AG10803 (cell line): ENCODE measurements at regions not wholly inside any gene's neighbourhood (a gene's known extent, or its start where the extent isn't known, plus 50 kb on each side); places are given as distances from the start of the nearest gene placed in this dataset.
"Not testable (repeated sequence)": the region's sequence is repeated elsewhere in the genome, so short reads cannot be mapped to it uniquely, and the experiment has no call there.

Source experiments
- DNase-seq: peaks from one replicate; pipeline ENCODE4 v3.0.0; 2010; ENCODE audit warnings: low read depth
- H3K4me3 ChIP-seq: 2 replicates; pipeline ENCODE4 v1.5.1; 2011; ENCODE audit warnings: mild to moderate bottlenecking, low read length, control low read depth
- TF ChIP-seq, protein P1 (sequence below): conservative IDR thresholded peaks from 2 replicates; pipeline ENCODE4 v1.5.1; 2011; ENCODE audit warnings: mild to moderate bottlenecking, low read length, control low read depth, inconsistent platforms

DNA sequence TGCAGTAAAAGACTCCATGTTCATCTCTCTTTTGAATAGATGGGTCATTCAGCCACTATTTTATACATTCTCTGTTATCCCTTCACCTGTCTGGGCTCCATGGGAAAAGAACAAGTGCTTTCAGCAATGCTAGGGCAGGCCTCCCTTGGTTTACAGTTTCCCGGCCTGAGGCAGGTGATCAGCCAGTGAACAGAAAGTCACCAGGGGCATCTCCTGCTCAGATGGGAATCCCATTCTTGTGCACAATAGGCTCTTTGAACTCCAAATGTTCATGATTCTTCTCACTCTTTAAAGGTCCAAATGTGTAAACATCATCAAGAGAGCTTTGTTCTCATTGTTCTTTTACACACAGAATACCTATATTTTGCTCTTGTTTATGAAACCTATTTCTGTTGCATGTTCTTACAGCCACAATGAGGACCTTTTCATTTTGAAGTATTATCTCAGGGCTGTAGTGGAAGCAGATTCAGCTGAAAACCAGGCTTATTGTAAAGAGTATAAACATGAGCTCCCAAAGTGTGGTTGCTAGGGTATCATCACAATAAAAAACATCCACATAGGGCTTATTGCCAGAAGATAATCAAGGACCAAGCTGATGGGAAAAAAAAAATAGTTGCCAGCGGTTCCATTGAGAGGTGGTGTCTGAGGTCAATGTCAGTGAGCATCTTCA, 267.1 kb upstream of the SGK1 start:
- DNase-seq: no peak
- no peak overlapping the region for H3K4me3 ChIP-seq
- TF ChIP-seq, protein P1, sequence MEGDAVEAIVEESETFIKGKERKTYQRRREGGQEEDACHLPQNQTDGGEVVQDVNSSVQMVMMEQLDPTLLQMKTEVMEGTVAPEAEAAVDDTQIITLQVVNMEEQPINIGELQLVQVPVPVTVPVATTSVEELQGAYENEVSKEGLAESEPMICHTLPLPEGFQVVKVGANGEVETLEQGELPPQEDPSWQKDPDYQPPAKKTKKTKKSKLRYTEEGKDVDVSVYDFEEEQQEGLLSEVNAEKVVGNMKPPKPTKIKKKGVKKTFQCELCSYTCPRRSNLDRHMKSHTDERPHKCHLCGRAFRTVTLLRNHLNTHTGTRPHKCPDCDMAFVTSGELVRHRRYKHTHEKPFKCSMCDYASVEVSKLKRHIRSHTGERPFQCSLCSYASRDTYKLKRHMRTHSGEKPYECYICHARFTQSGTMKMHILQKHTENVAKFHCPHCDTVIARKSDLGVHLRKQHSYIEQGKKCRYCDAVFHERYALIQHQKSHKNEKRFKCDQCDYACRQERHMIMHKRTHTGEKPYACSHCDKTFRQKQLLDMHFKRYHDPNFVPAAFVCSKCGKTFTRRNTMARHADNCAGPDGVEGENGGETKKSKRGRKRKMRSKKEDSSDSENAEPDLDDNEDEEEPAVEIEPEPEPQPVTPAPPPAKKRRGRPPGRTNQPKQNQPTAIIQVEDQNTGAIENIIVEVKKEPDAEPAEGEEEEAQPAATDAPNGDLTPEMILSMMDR: no peak

DNA sequence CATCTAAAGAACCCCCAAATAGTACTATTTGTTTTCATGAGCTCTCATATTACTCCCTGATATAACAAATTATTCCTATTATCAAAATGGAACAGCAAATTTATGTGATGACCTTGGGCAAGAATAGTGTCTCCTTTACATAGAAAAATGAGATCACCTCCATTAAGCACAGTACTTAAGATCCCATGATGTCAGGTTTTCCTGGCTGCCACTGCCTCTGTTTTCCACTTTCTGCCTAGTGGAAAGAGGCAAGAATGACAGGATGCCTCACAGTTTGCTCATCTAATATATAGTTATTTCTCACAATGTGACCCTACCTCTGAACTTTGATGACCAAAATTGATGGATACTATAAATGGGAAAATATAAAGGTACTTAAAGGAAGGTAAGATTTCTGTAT, 260.1 kb upstream of the SGK1 start:
- TF ChIP-seq, protein P1: no peak; the same call in 1 of the 2 replicates
- H3K4me3 ChIP-seq: no peak overlapping the region
- DNase-seq: no peak

DNA sequence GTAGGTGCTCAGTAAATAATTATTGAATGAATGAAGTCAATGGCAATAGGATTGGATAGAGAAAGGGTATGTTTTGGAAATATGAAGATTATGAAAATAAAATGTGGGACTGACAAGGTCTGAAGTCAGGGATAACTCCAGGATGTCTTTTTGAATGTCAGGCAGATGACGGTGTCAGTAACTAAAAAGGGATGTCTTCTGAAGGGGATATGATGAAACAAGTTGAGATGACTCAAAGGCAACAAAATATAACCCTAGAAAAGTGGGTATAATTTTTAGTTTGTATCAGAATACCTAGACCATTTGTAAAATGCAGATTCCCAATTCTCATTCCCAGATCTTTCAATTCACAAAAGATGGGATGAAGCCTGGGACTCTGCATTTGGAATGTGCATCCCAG, 257.3 kb upstream of the SGK1 start:
- TF ChIP-seq, protein P1: no peak
- no peak for DNase-seq
- no peak overlapping the region for H3K4me3 ChIP-seq

DNA sequence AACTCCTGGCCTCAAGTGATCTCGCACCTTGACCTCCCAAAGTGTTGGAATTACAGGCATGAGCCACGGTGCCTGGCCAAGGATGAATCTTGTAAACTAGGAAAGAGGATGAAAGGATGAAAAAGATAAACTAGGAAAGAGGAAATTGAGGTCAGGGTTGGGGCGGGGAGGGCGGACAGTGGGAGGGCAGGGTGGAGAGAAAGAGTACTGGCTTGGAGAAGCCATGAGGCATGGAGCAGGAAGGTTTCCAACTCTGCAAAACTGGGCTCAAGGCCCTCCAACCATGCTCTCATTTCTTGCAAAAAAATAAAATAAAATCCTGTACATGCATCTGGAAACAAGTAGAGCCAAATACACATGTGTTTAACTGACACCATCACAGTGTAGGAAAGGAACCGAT, 256.6 kb upstream of the SGK1 start:
- TF ChIP-seq, protein P1: no peak
- no peak for DNase-seq

DNA sequence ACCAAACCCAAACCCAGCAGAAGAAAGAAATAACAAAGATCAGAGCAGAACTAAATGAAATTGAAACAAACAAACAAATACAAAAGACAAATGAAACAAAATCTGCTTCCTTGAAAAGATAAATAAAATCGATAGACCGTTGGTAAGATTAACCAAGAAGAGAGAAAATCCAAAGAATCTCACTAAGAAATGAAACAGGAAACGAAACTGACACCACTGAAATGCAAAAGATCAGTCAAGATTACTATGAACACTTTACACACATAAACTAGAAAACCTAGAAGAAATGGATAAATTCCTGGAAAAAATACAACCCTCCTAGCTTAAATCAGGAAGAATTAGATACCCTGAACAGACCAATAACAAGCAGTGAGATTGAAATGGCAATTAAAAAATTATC, 252.1 kb upstream of the SGK1 start:
- H3K4me3 ChIP-seq, DNase-seq: not testable (repeated sequence)

More for the DNA sequence above, 256.6 kb upstream of the SGK1 start:
- H3K4me3 ChIP-seq: no peak overlapping the region

DNA sequence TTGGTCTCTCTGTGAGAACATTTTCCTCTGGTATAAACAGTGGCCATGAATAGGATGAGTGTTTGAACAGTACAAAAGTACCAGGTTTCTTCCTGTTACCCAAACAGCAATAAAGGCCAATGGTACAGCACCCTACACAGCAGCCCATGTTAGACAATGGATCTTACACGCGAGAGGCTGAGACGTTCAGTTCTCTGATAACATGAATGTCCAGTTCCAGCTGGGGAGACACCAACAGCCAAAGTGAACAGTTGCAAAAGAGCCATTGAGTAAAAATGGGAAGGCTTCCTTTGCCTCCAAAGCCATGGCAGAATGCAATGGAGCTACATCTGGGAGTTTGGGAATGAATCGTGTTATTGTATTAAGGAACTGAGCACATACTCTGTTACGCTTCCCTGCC, 246.8 kb upstream of the SGK1 start:
- H3K4me3 ChIP-seq: no peak overlapping the region
- TF ChIP-seq, protein P1: no peak
- DNase-seq: no peak

DNA sequence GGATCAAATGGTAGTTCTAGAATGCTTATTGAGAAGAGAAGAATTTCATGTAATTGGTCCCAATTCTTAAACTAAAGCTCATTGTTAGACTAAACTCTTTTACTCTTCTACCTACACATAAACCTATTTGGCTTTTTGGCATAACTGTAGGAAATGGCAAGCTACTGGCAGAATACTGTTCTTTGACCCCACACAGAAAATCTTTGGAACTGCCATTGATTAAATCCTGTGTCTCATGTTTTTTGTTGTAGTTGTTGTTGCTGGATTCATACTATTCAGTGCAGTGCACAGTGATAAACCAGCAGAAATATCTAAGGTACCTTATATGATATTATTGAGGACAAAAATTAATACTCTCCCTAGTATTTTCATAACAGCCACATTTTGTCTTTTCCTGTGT, 242.1 kb upstream of the SGK1 start:
- TF ChIP-seq, protein P1: no peak
- DNase-seq: no peak
- no peak overlapping the region for H3K4me3 ChIP-seq
